Omental fat pad (tissue), 3 donors: ENCODE measurements at regions not wholly inside any gene's neighbourhood (a gene's known extent, or its start where the extent isn't known, plus 50 kb on each side); places are given as distances from the start of the nearest gene placed in this dataset.

Experiments used
- ATAC-seq: fragments of 150-250 bp; one replicate; pipeline ENCODE4 v1.9.1; 2016; ENCODE audit warnings: mild to moderate bottlenecking, moderate library complexity; ENCODE audit not compliant: low FRiP score
- DNase-seq: peaks from one replicate; pipeline ENCODE4 v3.0.0-alpha.2; 2019; ENCODE audit warnings: low spot score
- CTCF ChIP-seq, 3 donors: fragments of 450-650 bp; IDR thresholded peaks; one replicate each; pipeline ENCODE4 v1.5.1; 2016 to 2017; ENCODE audit warnings: antibody characterized with exemption in 3 of 3, mild to moderate bottlenecking in 3 of 3, moderate library complexity in 2 of 3

GRCh38 chr6:10305790-10306415 lies 109.0 kb downstream of the TFAP2A start:
- DNase-seq (no peak), ATAC-seq (no peak)
- TF ChIP-seq CTCF (IDR thresholded peaks at IDR 0.05): no peak

- TF ChIP-seq CTCF (IDR thresholded peaks at IDR 0.05): no peak
- no peak for DNase-seq
- ATAC-seq: no peak
These were observed 111.0 kb downstream of the TFAP2A start for GRCh38 chr6:10303608-10304506.

- no peak for DNase-seq
- TF ChIP-seq CTCF (IDR thresholded peaks at IDR 0.05): no peak
- ATAC-seq: no peak
These were observed 112.2 kb downstream of the TFAP2A start for GRCh38 chr6:10302566-10303235.

GRCh38 chr6:10300071-10300470 lies 114.8 kb downstream of the TFAP2A start:
- DNase-seq: no peak
- no peak for TF ChIP-seq CTCF (IDR thresholded peaks at IDR 0.05)

GRCh38 chr6:10297832-10298231 lies 117.0 kb downstream of the TFAP2A start:
- no peak for TF ChIP-seq CTCF (IDR thresholded peaks at IDR 0.05)
- ATAC-seq: no peak
- DNase-seq: no peak

More at GRCh38 chr6:10300071-10300470, 114.8 kb downstream of the TFAP2A start:
- ATAC-seq: no peak

- TF ChIP-seq CTCF (IDR thresholded peaks at IDR 0.05): no peak
- ATAC-seq (no peak), DNase-seq (no peak)
These were observed 136.1 kb downstream of the TFAP2A start for GRCh38 chr6:10278746-10279145.
